ENCODE measurements at regions not wholly inside any gene's neighbourhood (a gene's known extent, or its start where the extent isn't known, plus 50 kb on each side); places are given as distances from the start of the nearest gene placed in this dataset.

- peaks cover 3% of the 10 kb centered on the region for H3K9me3 ChIP-seq (ENCODE audit: low read depth, low read length)
- no peak overlapping the region for H3K4me3 ChIP-seq (ENCODE audit: insufficient read depth, low read length)
- no peak for TF ChIP-seq CTCF (IDR thresholded peaks at IDR 0.05; ENCODE audit: extremely low read depth, low read depth, low read length)
- H4K20me1 ChIP-seq (ENCODE audit: insufficient read depth, low read length) = no peaks in the 10 kb centered on the region
- no peaks in the 10 kb centered on the region for H3K79me2 ChIP-seq (ENCODE audit: insufficient read depth, low read length)
- peaks cover 8% of the 10 kb centered on the region for H3K27me3 ChIP-seq (ENCODE audit: insufficient read depth, low read length)
- no peak overlapping the region for H2AFZ ChIP-seq (ENCODE audit: low read length)
- H3K4me2 ChIP-seq (ENCODE audit: insufficient read depth, low read length) = no peak overlapping the region
- no peak overlapping the region for H3K27ac ChIP-seq (ENCODE audit: low read depth, low read length)
- no peaks in the 10 kb centered on the region for H3K36me3 ChIP-seq (ENCODE audit: insufficient read depth, low read length)
- no peak for DNase-seq (ENCODE audit: insufficient read length, low spot score, missing footprints)
- no peaks in the 10 kb centered on the region for H3K4me1 ChIP-seq (ENCODE audit: insufficient read depth, low read length)
Measured at GRCh38 chr12:13318231-13319015, 121.9 kb downstream of the EMP1 start.

GRCh38 chr12:13316587-13317246 is 120.2 kb downstream of the EMP1 start:
- Histone ChIP-seq H3K27ac (ENCODE audit: low read depth, low read length) (no peak overlapping the region), H2AFZ (ENCODE audit: low read length) (no peak overlapping the region), H3K36me3 (ENCODE audit: insufficient read depth, low read length) (no peaks in the 10 kb centered on the region), H4K20me1 (ENCODE audit: insufficient read depth, low read length) (no peaks in the 10 kb centered on the region), H3K27me3 (ENCODE audit: insufficient read depth, low read length) (peaks cover 4% of the 10 kb centered on the region), H3K4me2 (ENCODE audit: insufficient read depth, low read length) (no peak overlapping the region), H3K4me1 (ENCODE audit: insufficient read depth, low read length) (no peaks in the 10 kb centered on the region), H3K79me2 (ENCODE audit: insufficient read depth, low read length) (no peaks in the 10 kb centered on the region), H3K9me3 (ENCODE audit: low read depth, low read length) (peaks cover 3% of the 10 kb centered on the region), H3K4me3 (ENCODE audit: insufficient read depth, low read length) (no peak overlapping the region)
- no peak for DNase-seq (ENCODE audit: insufficient read length, low spot score, missing footprints)
- TF ChIP-seq CTCF (IDR thresholded peaks at IDR 0.05; ENCODE audit: extremely low read depth, low read depth, low read length) = no peak

GRCh38 chr12:13313886-13314285 is 117.4 kb downstream of the EMP1 start:
- TF ChIP-seq CTCF (IDR thresholded peaks at IDR 0.05; ENCODE audit: extremely low read depth, low read depth, low read length) = no peak
- peaks cover 3% of the 10 kb centered on the region for H3K27me3 ChIP-seq (ENCODE audit: insufficient read depth, low read length)
- peaks cover 3% of the 10 kb centered on the region for H3K9me3 ChIP-seq (ENCODE audit: low read depth, low read length)

GRCh38 chr12:13311551-13311950 is 115.0 kb downstream of the EMP1 start:
- no peaks in the 10 kb centered on the region for H4K20me1 ChIP-seq (ENCODE audit: insufficient read depth, low read length)
- peaks cover 5% of the 10 kb centered on the region for H3K4me1 ChIP-seq (ENCODE audit: insufficient read depth, low read length)

More at GRCh38 chr12:13313886-13314285, 117.4 kb downstream of the EMP1 start:
- Histone ChIP-seq H3K4me3 (ENCODE audit: insufficient read depth, low read length) (no peak overlapping the region), H3K79me2 (ENCODE audit: insufficient read depth, low read length) (no peaks in the 10 kb centered on the region), H2AFZ (ENCODE audit: low read length) (no peak overlapping the region), H4K20me1 (ENCODE audit: insufficient read depth, low read length) (no peaks in the 10 kb centered on the region), H3K36me3 (ENCODE audit: insufficient read depth, low read length) (no peaks in the 10 kb centered on the region), H3K27ac (ENCODE audit: low read depth, low read length) (no peak overlapping the region), H3K4me2 (ENCODE audit: insufficient read depth, low read length) (no peak overlapping the region), H3K4me1 (ENCODE audit: insufficient read depth, low read length) (no peaks in the 10 kb centered on the region)
- DNase-seq (ENCODE audit: insufficient read length, low spot score, missing footprints) = no peak

More at GRCh38 chr12:13311551-13311950, 115.0 kb downstream of the EMP1 start:
- Histone ChIP-seq H3K4me3 (ENCODE audit: insufficient read depth, low read length) (no peak overlapping the region), H3K4me2 (ENCODE audit: insufficient read depth, low read length) (no peak overlapping the region), H3K27me3 (ENCODE audit: insufficient read depth, low read length) (peaks cover 3% of the 10 kb centered on the region), H2AFZ (ENCODE audit: low read length) (no peak overlapping the region), H3K79me2 (ENCODE audit: insufficient read depth, low read length) (no peaks in the 10 kb centered on the region), H3K9me3 (ENCODE audit: low read depth, low read length) (no peaks in the 10 kb centered on the region), H3K36me3 (ENCODE audit: insufficient read depth, low read length) (no peaks in the 10 kb centered on the region), H3K27ac (ENCODE audit: low read depth, low read length) (no peak overlapping the region)
- no peak for TF ChIP-seq CTCF (IDR thresholded peaks at IDR 0.05; ENCODE audit: extremely low read depth, low read depth, low read length)
- DNase-seq (ENCODE audit: insufficient read length, low spot score, missing footprints) = peak; percentile 49

Measured in osteoblast (primary cell).